GM21515 (cell line): ENCODE measurements at regions not wholly inside any gene's neighbourhood (a gene's known extent, or its start where the extent isn't known, plus 50 kb on each side); places are given as distances from the start of the nearest gene placed in this dataset.

ENCODE experiments used
- ATAC-seq: cut with Tn5 transposase; IDR thresholded peaks from one replicate; pipeline ENCODE4 v1.9.1; 2021; ENCODE audit not compliant: unreplicated experiment

- ATAC-seq = no peak
These were observed 208.3 kb downstream of the GXYLT1 start for GRCh38 chr12:41936333-41936732.

GRCh38 chr12:41935911-41936310 is 208.8 kb downstream of the GXYLT1 start:
- no peak for ATAC-seq

- no peak for ATAC-seq
These were observed 212.1 kb downstream of the GXYLT1 start for GRCh38 chr12:41932470-41932991.

GRCh38 chr12:41930866-41931437 is 213.7 kb downstream of the GXYLT1 start:
- no peak for ATAC-seq

- no peak for ATAC-seq
These were observed 220.6 kb downstream of the GXYLT1 start for GRCh38 chr12:41924111-41924510.

GRCh38 chr12:41923351-41923750 is 221.3 kb downstream of the GXYLT1 start:
- ATAC-seq = no peak

- ATAC-seq = no peak
These were observed 224.3 kb downstream of the GXYLT1 start for GRCh38 chr12:41920355-41920754.

GRCh38 chr12:41919526-41920261 is 225.0 kb downstream of the GXYLT1 start:
- no peak for ATAC-seq

GRCh38 chr12:41919048-41919447 is 225.6 kb downstream of the GXYLT1 start:
- ATAC-seq = no peak

GRCh38 chr12:41917938-41918341 is 226.7 kb downstream of the GXYLT1 start:
- ATAC-seq = no peak

GRCh38 chr12:41917181-41917580 is 227.5 kb downstream of the GXYLT1 start:
- ATAC-seq = no peak

- no peak for ATAC-seq
These were observed 233.9 kb downstream of the GXYLT1 start for GRCh38 chr12:41910578-41911320.

GRCh38 chr12:41908206-41908605 is 236.5 kb downstream of the GXYLT1 start:
- ATAC-seq = no peak

GRCh38 chr12:41907550-41907949 is 237.1 kb downstream of the GXYLT1 start:
- ATAC-seq = no peak

GRCh38 chr12:41907021-41907420 is 237.7 kb downstream of the GXYLT1 start:
- no peak for ATAC-seq

- ATAC-seq = no peak
These were observed 238.8 kb downstream of the GXYLT1 start for GRCh38 chr12:41905759-41906297.

GRCh38 chr12:41905073-41905758 is 239.5 kb downstream of the GXYLT1 start:
- ATAC-seq = no peak

GRCh38 chr12:41904041-41904440 is 240.6 kb downstream of the GXYLT1 start:
- ATAC-seq = no peak

GRCh38 chr12:41903014-41903708 is 241.5 kb downstream of the GXYLT1 start:
- ATAC-seq = no peak

GRCh38 chr12:41899577-41899976 is 245.1 kb downstream of the GXYLT1 start:
- ATAC-seq = no peak
